KBM-7 (cell line): ENCODE measurements at regions not wholly inside any gene's neighbourhood (a gene's known extent, or its start where the extent isn't known, plus 50 kb on each side); places are given as distances from the start of the nearest gene placed in this dataset.
"Not testable (repeated sequence)": the region's sequence is repeated elsewhere in the genome, so short reads cannot be mapped to it uniquely, and the experiment has no call there.

Experiments
- DNase-seq: peaks from one replicate; pipeline ENCODE4 v3.0.0-alpha.2; 2015
- in situ Hi-C: fragments of 300-500 bp; cut with MboI; formaldehyde crosslinking; loops from 2 replicates; pipeline ENCODE4 v1.14.3; 2020; ENCODE audit warnings: low sequenced_read_pairs, low pct_unique_long_range_greater_than_20kb, mixed read lengths

DNA sequence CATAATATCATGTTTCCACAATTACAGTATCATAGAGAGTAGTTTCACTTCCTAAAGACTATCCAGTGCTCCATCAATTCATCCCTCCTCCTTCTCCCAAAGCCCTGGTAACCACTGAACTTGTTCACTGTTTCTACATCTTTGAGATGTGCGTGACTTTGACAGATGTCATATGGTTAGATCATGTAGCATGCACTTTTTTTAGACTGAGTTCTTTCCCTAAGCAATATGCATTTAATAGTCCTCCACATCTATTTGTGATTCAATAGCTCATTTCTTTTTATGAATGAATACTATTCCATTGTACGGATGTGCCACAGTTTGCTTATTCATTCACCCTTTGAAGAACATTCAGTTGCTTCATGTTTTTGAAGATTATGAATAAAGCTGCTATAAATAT, 560.4 kb upstream of the LRRTM4 start:
- in situ Hi-C loops: no loop called here
- DNase-seq: no peak

DNA sequence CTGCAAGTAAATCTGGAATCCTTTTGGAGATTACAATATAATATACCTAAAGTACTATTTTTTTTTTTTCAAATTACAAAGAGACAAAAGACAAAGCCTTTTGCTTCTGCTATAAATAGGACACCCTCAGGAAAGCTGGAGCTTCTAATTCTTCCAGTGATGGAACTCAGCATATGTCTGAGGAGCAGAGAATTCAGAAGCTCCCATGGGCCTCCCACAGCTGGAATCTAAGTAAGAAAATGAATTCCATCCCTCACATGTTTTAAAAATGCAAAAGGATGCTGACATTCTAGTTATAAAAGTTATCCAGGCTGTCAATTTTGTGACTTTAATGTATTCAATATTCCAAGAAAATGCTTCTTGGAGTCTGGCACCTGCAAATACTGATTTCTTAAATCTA, 571.3 kb upstream of the LRRTM4 start:
- DNase-seq: no peak
- in situ Hi-C loops: no loop called here

DNA sequence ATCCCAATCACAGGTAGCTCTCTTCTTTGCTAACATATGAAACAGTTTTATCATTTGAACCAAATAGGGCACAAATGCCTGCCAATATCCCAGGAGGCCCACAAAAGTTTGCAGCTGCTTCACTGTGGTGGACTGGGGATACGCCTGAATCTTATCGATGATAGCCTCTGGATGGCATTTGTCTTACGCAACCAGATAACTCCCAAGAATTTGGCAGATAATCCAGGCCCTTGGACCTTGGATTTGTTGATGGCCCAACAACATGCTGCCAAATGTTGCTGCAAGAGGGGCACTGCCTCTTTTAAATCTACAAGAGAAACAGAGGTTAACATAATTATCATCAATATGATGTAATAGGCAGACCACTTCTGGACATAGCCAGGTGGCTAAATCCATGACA, 587.1 kb upstream of the LRRTM4 start:
- in situ Hi-C loops: no loop called here
- no peak for DNase-seq

DNA sequence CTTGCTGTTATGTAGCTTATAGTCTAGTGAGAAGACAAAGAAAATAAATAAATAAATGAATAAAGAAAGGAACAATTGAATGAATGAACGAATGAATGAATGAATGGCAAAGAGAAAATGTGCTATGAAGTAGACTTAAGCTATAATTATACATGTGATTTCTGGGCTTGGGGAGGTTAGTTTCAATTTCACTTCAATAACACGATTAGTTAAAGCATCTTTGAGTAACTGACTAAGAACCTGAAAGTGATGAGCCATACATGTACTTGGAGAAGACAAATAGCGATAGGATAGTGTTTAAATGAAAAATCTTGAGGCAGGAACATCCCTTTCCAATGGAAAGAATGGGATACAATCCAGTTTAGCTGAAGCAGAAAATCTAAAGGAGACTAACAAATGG, 593.1 kb upstream of the LRRTM4 start:
- in situ Hi-C loops: no loop called here
- DNase-seq: no peak

DNA sequence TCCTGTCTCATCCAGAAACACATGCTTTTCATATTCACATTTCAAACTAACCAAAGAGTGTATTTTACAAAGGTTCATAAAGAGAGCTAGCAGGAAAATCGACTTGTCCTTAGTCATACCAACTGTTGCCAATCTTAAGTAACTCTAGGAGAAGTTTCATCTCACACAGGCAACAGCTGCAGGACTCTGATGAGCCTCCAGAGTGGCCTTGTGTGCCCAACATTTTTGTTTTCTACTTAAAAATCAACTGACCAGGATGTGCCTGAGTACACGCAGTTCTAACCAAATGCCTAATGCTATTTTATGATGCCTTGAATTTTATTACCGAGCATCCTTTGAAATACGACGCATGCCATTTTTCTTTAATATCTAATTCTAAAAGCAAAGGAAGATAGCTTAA, 595.9 kb upstream of the LRRTM4 start:
- in situ Hi-C loops: no loop called here
- no peak for DNase-seq

DNA sequence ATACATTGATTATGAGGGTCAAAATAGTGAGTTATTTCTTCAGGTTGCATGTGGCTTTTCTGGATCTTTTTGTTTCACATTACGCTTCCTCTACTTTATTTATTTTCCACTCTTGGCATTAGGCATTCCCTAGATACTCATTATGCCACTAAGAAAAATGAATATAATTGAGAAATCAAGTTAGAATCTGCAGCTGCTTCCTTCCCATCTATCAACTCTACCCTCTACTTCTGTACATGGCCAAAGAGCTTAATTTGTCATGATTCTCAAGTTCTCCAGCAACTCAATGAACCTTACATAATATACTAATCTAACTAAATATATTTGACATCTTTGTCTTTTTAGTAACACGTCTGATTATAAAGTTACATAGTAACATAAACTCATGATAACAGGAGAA, 598.1 kb upstream of the LRRTM4 start:
- in situ Hi-C loops: no loop called here
- no peak for DNase-seq

DNA sequence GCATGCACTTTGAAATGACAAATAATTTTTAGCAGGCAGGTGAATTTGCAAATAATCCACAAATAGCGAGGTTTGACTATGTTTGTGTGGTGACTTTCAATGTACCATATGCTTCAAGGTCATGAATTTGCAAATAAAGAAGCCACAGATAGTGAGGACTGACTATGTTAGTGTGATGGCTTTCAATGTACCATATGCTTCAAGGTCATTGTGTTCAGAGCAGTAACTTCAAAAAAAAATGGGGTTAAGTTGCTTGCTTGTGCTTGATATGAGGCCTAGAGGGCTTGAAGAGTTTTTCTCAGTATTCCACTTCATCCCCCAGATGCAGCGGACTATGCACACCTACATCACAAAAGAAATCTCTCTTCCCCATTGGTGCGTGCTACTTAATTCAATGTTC, 602.9 kb upstream of the LRRTM4 start:
- in situ Hi-C loops: no loop called here
- no peak for DNase-seq

DNA sequence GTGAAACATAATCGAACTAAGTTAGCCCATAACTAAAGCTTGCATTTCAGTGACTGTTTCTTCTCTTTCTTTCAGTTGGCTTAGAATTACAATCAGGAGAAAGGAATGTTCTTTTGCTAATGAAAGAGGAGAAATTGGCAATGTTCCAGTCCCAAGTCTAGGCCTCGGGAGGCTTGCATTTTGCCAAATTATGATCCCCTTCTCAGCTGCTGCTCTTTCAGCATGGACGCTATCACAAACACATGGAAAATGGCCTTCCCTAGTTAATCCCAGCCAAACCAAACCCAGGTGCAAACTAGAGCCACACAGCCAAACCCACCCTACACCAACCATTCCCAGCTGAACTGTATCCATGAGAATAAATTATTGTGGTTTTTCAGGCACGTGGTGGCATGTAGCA, 605.2 kb upstream of the LRRTM4 start:
- in situ Hi-C loops: no loop called here
- DNase-seq: no peak

DNA sequence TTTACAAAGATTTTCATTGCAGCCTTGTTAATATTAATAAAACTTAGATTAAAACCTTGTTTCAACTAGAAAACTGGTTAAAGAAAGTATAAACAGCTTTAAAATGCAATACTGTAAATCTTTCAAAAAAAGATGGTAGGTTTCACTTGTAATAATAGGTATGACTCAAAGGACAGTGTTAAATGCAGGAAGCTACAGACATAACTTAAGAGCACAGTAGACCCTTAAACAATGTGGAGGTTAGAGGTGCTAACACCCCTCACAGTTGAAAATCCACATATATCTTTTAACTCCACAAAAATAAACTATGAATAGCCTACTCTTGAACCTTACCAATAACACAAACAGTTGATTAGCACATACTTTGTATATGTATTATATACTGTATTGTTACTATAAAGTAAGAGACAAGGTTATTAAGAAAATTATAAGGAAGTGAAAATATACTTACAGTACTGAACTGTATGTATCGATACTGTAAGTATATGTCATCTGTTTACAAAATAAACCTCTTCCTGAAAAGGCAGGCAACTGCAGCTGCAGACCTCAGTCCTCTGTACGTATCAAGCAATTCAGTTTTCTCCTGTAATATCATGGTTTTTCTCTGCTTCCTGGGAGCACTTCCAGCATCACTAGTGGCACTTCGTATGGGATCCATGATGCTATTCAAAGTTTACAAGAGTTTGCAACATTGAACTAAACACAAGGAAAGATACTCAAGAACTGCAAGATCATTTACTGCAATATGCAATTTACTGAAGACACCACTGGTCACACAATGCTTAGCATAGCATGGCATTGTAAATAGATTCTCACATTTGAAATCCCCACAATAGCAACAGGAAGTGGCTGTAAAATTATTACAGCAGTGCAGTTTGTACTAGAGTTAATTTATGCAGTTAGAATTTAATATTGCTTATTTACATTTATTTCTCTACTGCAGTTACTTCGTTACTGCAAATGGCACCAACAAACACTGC, 610.5 kb upstream of the LRRTM4 start:
- in situ Hi-C loops: no loop called here
- DNase-seq: no peak

DNA sequence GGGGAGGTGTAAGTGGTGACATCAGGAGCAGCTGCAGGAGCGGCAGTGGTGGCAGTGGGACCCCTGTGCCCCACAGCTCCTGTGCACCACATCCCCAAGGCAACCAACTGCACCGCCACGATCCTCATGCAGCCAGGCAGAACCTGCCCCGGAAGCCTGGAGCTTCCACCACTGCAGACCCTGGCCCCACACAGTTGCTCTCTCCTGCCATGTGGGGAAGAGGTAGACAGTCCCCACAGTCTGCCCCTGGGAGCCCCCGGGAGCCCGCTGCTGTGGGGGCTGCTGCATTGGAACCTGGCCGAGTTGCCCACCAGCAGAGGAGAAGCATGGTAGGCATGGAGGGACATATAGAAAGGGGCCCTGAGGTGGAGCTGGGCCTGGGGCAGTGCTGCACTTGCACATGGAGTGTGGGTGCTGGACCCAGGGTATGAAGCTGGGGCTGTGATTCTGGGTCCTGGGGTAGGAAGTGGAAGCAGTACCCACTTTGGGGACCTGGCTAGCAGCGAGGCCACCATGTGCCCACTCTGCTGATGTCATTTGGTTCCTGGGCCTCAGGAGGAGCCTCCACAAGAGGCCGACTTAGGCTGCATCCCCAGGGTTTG, 623.3 kb upstream of the LRRTM4 start:
- DNase-seq: no peak
- in situ Hi-C loops: no loop called here

DNA sequence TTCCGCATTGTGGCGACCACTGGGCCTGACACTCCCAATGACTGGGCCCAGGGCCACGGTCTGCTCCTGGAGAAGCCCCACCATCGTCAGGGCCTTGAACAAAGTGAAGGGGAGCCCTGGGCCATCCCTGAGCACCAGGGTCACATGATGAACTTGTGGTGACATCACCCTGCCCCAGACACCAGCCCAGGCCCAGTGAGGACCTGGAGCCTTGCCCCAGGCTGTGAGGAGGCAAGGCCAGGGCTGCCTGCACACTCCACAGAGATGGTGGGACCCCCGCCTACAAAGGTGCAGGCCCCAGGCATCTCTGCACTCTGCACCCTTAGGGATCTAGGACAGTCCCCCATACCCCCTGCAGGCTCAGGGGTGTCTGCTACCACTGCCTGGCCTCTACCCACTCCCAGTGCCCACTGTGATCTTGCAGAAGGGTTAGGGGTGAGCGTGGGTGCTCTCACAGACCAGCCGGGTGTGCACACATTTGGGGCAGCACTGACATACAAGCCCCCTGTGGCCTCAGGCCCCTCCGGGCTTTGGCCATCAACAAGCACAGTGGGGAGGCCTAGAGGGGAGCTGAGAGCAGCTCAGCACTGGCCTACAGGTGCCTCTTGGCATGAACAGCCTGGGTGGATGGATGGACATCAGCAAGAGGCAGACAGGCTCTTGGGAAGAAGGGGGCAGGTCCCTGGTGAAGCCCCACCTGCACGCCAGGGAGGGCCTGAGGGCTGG, 624.0 kb upstream of the LRRTM4 start:
- in situ Hi-C loops: no loop called here
- DNase-seq: no peak

DNA sequence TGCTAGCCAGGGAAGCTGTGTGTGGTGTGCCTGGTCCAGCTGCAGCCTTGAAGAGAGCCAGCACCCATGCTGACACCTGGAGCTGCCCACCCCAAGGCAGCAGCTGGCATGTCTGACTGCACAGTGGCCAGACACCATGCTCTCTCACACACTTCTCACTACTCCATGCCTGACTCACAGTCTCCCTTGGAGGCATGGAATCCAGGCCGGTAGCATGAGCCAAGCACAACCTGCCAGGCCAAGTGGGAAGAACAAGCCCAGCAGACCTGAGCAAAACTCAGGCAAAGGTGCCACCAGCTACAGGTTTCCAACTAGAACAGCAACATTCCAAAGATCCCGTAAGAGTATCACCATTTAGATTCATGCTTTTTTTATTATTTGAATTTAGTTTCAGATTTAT, 625.3 kb upstream of the LRRTM4 start:
- in situ Hi-C loops: no loop called here
- DNase-seq: no peak

DNA sequence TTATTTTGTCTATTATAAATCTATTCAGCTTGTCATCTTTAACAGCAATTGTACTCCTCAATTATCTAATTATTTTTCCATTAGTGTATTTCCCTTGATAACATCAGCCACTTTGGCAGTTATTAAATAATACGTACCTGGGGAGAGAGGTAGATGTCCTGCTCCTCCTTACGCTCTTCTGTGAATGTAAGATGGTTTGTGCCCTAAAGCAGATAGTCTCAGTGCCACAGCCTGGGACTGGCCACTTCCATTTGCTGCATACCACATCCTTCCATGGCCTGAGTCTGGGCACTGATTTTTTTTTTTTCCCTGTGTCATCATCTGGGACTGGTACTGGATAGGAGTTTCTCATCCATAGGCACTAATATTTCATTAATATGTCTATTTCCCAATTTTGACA, 632.4 kb upstream of the LRRTM4 start:
- no peak for DNase-seq
- in situ Hi-C loops: no loop called here

DNA sequence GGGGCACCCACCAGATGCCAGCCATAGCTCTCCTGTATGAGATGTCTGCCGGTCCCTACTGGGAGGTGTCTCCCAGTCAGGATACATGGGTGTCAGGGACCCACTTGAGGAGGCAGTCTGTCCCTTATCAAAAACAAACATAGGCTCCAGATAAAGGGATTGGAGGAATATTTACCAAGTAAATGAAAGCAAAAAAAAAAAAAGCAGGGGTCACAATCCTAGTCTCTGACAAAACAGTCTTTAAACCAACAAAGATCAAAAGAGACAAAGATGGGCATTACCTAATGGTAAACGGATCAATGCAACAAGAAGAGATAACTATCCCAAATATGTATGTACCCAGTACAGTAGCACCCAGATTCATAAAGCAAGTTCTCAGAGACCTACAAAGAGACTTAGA, 640.0 kb upstream of the LRRTM4 start:
- in situ Hi-C loops: no loop called here
- no peak for DNase-seq

DNA sequence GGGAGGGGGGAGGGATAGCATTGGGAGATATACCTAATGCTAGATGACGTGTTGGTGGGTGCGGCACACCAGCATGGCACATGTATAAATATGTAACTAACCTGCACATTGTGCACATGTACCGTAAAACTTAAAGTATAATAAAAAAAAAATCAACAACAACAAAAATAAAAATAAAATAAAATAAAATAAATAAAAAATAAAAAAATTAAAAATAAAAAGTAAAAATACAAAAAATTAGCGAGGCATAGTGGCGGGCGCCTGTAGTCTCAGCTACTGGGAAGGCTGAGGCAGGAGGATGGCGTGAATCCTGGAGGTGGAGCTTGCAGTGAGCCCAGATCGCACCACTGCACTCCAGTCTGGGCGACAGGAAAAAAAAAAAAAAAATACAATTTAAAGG, 650.0 kb upstream of the LRRTM4 start:
- DNase-seq, in situ Hi-C loops: not testable (repeated sequence)

DNA sequence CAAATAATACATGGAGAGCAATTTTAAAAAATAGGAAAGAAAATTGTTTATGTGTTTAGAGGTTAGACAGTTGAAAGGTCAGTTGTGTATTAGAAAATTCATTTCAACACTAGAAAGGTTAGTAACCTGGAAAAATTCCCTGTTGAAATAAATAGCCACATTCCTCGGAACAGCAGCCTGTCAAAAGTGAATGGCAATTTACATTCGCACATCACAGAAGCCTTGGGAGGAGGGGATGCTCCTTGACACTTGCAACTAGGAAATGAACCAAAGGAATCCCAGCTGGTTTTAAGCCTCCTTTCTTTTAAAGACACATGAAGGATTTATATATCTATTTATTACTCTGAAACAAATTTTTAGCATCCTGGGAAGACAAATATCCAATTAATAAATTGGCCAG, 653.5 kb upstream of the LRRTM4 start:
- DNase-seq: no peak
- in situ Hi-C loops: no loop called here

DNA sequence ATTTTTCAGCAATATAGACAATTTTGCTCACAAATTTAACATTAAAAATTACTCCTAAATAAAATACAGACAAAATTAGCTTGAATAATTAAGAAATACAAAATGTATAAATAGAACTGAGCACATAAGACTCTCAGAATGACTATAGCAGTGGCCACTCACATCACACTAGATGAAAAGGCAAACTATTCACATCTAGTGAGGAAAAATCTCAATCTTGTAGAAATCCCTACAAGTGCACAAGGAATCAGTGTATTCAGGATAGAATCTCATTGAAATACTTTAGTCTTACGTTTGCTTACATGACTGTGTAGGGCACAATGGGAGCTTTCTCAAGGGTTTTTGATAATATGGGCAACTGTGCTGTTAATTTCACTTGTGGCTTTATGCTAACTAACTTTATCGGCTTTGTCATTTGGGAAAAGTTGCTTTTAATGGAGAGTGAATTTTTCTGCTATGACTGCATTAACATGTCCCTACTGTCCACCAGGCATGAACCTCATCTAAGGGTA, 678.9 kb upstream of the LRRTM4 start:
- in situ Hi-C loops: no loop called here
- no peak for DNase-seq

DNA sequence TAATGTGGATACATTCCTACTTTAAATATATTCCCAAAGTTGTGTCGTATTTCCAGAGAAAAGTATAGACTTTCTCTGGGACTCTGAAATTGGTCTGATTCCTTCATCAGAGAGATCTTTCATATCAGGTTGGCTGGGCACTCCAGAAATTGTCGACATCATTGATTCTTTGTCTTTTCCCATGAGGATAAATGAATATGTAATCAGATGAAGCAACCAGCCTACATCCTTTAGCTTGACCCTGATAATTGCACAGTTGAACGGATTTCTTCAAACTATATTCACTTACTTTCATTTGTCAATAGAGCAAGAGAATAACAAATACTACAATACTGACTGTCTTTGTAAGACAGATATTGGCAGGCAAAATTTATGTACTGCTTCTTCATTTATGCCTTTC, 680.2 kb upstream of the LRRTM4 start:
- in situ Hi-C loops: no loop called here
- DNase-seq: no peak

DNA sequence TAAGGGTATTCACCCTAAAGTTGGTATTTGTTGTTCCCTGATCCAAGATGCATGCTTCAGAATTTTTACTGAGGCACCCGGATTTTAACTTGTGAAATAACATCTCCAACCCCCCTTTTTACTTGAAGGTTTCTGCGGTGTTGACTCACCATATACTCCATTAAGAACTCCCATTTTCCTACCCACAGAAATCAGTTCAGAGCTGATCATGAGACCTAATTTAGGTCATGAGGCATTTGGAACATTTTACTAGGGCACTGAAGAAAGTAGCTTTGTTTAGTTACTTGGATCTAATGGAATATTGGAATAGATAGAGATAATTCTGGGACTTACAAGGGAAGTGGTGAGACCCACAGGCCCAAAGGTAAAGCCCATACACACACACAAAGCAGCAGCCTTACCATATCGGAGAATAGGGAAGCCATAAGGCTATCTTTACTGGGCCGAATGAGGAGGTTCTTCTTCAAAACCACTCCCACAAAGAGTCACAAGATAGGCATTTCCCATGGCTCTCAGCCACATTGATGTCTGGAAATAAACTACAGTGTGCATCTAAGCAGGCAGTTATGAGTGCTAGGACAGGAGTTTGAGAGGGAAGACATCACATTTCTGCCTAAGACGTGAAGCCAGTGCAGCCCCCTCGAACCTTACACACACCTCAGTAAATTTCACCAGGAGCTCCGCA, 681.0 kb upstream of the LRRTM4 start:
- in situ Hi-C loops: no loop called here
- DNase-seq: no peak
